GM23338 (cell line): ENCODE measurements at regions not wholly inside any gene's neighbourhood (a gene's known extent, or its start where the extent isn't known, plus 50 kb on each side); places are given as distances from the start of the nearest gene placed in this dataset.

ENCODE experiments used
- ATAC-seq: fragments of 200-7000 bp; cut with Tn5 transposase; 3 replicates; pipeline ENCODE4 v1.9.1; 2020
- DNase-seq: peaks from one replicate; pipeline ENCODE4 v3.0.0-alpha.2; 2015; ENCODE audit warnings: low spot score
- H2AFZ ChIP-seq: fragments of 200-600 bp; sonication (generic); 2 replicates; pipeline ENCODE4 v1.8.0; 2016; ENCODE audit warnings: antibody characterized with exemption, mild to moderate bottlenecking, moderate library complexity
- H3F3A ChIP-seq: fragments of 200-600 bp; sonication (generic); replicated peaks from 2 replicates; pipeline ENCODE4 v1.8.0; 2017; ENCODE audit warnings: antibody characterized with exemption, mixed run types, low read depth
- H3K27ac ChIP-seq: fragments of 200-600 bp; sonication (generic); 2 replicates; pipeline ENCODE4 v1.6.1; 2016; ENCODE audit warnings: low read depth
- H3K27me3 ChIP-seq: fragments of 200-600 bp; sonication (generic); 2 replicates; pipeline ENCODE4 v1.8.0; 2016; ENCODE audit warnings: mild to moderate bottlenecking, mixed run types, moderate library complexity; ENCODE audit not compliant: insufficient read depth
- H3K36me3 ChIP-seq: fragments of 200-600 bp; sonication (generic); 2 replicates; pipeline ENCODE4 v1.8.0; 2016; ENCODE audit warnings: mild to moderate bottlenecking; ENCODE audit not compliant: insufficient read depth
- H3K4me1 ChIP-seq: fragments of 200-600 bp; sonication (generic); 2 replicates; pipeline ENCODE4 v1.8.0; 2016; ENCODE audit warnings: mild to moderate bottlenecking, moderate library complexity; ENCODE audit not compliant: insufficient read depth
- H3K4me2 ChIP-seq: fragments of 200-600 bp; sonication (generic); 2 replicates; pipeline ENCODE4 v1.7.1; 2017; ENCODE audit warnings: mixed run types
- H3K4me3 ChIP-seq: fragments of 200-600 bp; sonication (generic); 2 replicates; pipeline ENCODE4 v1.6.1; 2016; ENCODE audit warnings: mixed run types
- H3K79me2 ChIP-seq: fragments of 200-600 bp; sonication (generic); replicated peaks from 2 replicates; pipeline ENCODE4 v1.8.0; 2017; ENCODE audit warnings: mild to moderate bottlenecking; ENCODE audit not compliant: insufficient read depth
- H3K9me2 ChIP-seq: fragments of 200-600 bp; sonication (generic); 2 replicates; pipeline ENCODE4 v1.8.0; 2017; ENCODE audit not compliant: insufficient read depth
- H4K20me1 ChIP-seq: fragments of 200-600 bp; sonication (generic); replicated peaks from 2 replicates; pipeline ENCODE4 v1.8.0; 2017; ENCODE audit warnings: mild to moderate bottlenecking; ENCODE audit not compliant: insufficient read depth
- H3K27ac Mint-ChIP-seq: 2 replicates; pipeline ENCODE4 v1.8.0; 2020; ENCODE audit warnings: inconsistent platforms, mild to moderate bottlenecking, moderate library complexity, mixed read lengths
- H3K27me3 Mint-ChIP-seq: 3 replicates; pipeline ENCODE4 v1.8.0; 2022; ENCODE audit warnings: low read depth, mild to moderate bottlenecking, moderate library complexity, mixed read lengths, inconsistent platforms; ENCODE audit not compliant: insufficient read depth, poor library complexity
- H3K36me3 Mint-ChIP-seq: 3 replicates; pipeline ENCODE4 v1.8.0; 2021; ENCODE audit warnings: low read depth, mild to moderate bottlenecking, inconsistent platforms, moderate library complexity, mixed read lengths
- H3K4me1 Mint-ChIP-seq: 3 replicates; pipeline ENCODE4 v1.8.0; 2020; ENCODE audit warnings: mild to moderate bottlenecking, inconsistent platforms, mixed read lengths
- H3K4me3 Mint-ChIP-seq: 3 replicates; pipeline ENCODE4 v1.8.0; 2021; ENCODE audit warnings: moderate library complexity, mild to moderate bottlenecking, inconsistent platforms, mixed read lengths
- H3K9me3 Mint-ChIP-seq: 3 replicates; pipeline ENCODE4 v1.8.0; 2020; ENCODE audit warnings: moderate library complexity, mild to moderate bottlenecking, inconsistent platforms, mixed read lengths
- CTCF ChIP-seq, 2 experiments: fragments of 200-600 bp in 1 of 2; sonication (generic) in 1 of 2; conservative IDR thresholded peaks; 2 replicates each; pipeline versions ENCODE4 v1.5.1 to v1.6.1; 2016 to 2017; ENCODE audit warnings: antibody characterized with exemption in 2 of 2, low read depth in 2 of 2, mild to moderate bottlenecking in 2 of 2, moderate library complexity in 1 of 2
- ETS1 ChIP-seq: IDR thresholded peaks from 2 replicates; pipeline ENCODE4 v1.6.1; 2016; ENCODE audit warnings: antibody characterized with exemption
- EZH2 ChIP-seq: fragments of 200-600 bp; sonication (generic); IDR thresholded peaks from one replicate; pipeline ENCODE4 v1.8.0; 2017; ENCODE audit warnings: antibody characterized with exemption, mild to moderate bottlenecking, low read depth; ENCODE audit not compliant: unreplicated experiment
- EZH2phosphoT487 ChIP-seq: fragments of 200-600 bp; sonication (generic); IDR thresholded peaks from one replicate; pipeline ENCODE4 v1.8.1; 2018; ENCODE audit warnings: antibody characterized with exemption; ENCODE audit not compliant: unreplicated experiment
- NANOG ChIP-seq: IDR thresholded peaks from 2 replicates; pipeline ENCODE4 v1.6.1; 2016; ENCODE audit warnings: antibody characterized with exemption, borderline replicate concordance
- REST ChIP-seq: IDR thresholded peaks from one replicate; pipeline ENCODE4 v1.6.1; 2018; ENCODE audit warnings: antibody characterized with exemption; ENCODE audit not compliant: unreplicated experiment
- STAT1 ChIP-seq: IDR thresholded peaks from one replicate; pipeline ENCODE4 v1.6.1; 2016; ENCODE audit warnings: antibody characterized with exemption; ENCODE audit not compliant: unreplicated experiment
- ZNF114 ChIP-seq: fragments of 250-450 bp; sonication (Bioruptor Pico); IDR thresholded peaks from 2 replicates; pipeline ENCODE4 v1.5.0; 2020; ENCODE audit warnings: mild to moderate bottlenecking, moderate library complexity
- ZNF331 ChIP-seq: fragments of 250-450 bp; sonication (Bioruptor Pico); IDR thresholded peaks from 2 replicates; pipeline ENCODE4 v1.5.0; 2020; ENCODE audit warnings: low read depth, mild to moderate bottlenecking, moderate library complexity

GRCh38 chr5:165224366-165225045, 1719.1 kb downstream of the MAT2B start (continued):
- TF ChIP-seq REST (no peak), ZNF114 (CRISPR knock-in tag) (no peak), EZH2 (no peak), EZH2phosphoT487 (no peak), STAT1 (no peak)

GRCh38 chr5:165227515-165227914, 1722.1 kb downstream of the MAT2B start:
- no peaks in the 10 kb centered on the region for H3K27me3 Mint-ChIP-seq
- H3K4me3 Mint-ChIP-seq: no peak overlapping the region

More at GRCh38 chr5:165227515-165227914, 1722.1 kb downstream of the MAT2B start:
- Mint-ChIP-seq H3K9me3 (no peaks in the 10 kb centered on the region), H3K36me3 (0 out of 3 replicates have a peak, but pooled peaks cover 3% of the 10 kb centered on the region), H3K4me1 (peaks cover 39% of the 10 kb centered on the region), H3K27ac (no peak overlapping the region)
- H3K27ac ChIP-seq: no peak overlapping the region
- DNase-seq (peak; percentile 22), ATAC-seq (no peak)
- no peaks in the 10 kb centered on the region for H3K9me2 ChIP-seq
- H3K79me2 ChIP-seq: no peaks in the 10 kb centered on the region
- H3K27me3 ChIP-seq: no peaks in the 10 kb centered on the region
- H3K4me1 ChIP-seq: peaks cover 34% of the 10 kb centered on the region
- no peak overlapping the region for H3K4me2 ChIP-seq
- no peak overlapping the region for H2AFZ ChIP-seq
- no peaks in the 10 kb centered on the region for H3F3A ChIP-seq
- H4K20me1 ChIP-seq: no peaks in the 10 kb centered on the region
- H3K4me3 ChIP-seq: no peak overlapping the region
- no peaks in the 10 kb centered on the region for H3K36me3 ChIP-seq
- TF ChIP-seq ZNF114 (CRISPR knock-in tag) (no peak), STAT1 (no peak), EZH2 (no peak), ZNF331 (CRISPR knock-in tag) (no peak), ETS1 (no peak), NANOG (no peak), REST (no peak), CTCF (conservative IDR thresholded peaks at IDR 0.05; ENCODE audit: low read depth in 2 of 2) (peak; percentile 24 to 65; a peak in 3 of 4 replicates)
